ENCODE measurements at regions not wholly inside any gene's neighbourhood (a gene's known extent, or its start where the extent isn't known, plus 50 kb on each side); places are given as distances from the start of the nearest gene placed in this dataset.

- no peak for TF ChIP-seq CTCF (conservative IDR thresholded peaks at IDR 0.05)
- TF ChIP-seq EZH2 (IDR thresholded peaks at IDR 0.05; ENCODE audit: low read depth) = no peak
Observed at GRCh38 chr15:87557881-87558280, 698.7 kb downstream of the NTRK3 start.

Measured in PC-9 (cell line).